ENCODE measurements at regions not wholly inside any gene's neighbourhood (a gene's known extent, or its start where the extent isn't known, plus 50 kb on each side); places are given as distances from the start of the nearest gene placed in this dataset.
A peak's percentile ranks its signal among the peaks of the same experiment; 100 is the strongest.

DNA sequence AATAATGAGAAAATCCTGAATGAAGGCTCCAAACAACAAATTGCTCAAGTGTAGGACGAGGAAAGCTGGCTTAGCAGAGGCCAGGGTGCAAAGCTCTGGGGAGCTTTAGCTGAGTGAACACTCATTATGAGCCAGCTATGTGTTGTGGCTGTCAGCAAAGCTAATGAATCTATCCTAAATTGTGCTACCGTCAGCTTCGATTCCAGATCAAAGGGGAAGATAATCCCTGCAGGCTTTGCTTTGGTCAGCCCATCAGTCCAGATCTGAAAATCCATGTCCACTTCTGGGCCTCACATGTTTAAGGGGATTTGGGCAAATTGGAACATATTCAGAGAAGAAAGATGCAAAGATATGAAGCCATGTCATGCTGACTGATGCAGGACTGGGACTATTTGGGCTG, 180.9 kb upstream of the ZBED5 start:
- no peak for DNase-seq

DNA sequence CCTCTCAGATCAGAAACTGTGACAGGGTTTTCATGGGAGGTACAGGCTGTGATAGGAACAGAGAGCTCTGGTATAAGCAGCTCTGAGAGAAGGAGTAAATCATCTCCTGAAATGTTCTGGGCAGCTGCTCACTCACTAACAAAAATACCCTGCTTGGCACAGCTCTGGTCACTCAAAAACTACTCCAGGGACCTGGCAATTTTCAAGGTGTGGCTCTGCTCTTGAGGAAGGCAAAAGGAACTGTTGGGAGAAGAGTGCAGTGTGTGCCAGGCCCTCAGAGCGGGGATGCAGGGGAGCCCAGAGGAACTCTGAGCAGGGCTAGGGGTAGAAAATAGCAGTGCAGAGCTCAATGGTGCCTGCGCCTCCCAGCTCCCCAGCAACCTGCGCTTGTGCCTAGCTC, 180.5 kb upstream of the ZBED5 start:
- peak in 2 of 3 experiments; percentile 30 to 62 for DNase-seq

DNA sequence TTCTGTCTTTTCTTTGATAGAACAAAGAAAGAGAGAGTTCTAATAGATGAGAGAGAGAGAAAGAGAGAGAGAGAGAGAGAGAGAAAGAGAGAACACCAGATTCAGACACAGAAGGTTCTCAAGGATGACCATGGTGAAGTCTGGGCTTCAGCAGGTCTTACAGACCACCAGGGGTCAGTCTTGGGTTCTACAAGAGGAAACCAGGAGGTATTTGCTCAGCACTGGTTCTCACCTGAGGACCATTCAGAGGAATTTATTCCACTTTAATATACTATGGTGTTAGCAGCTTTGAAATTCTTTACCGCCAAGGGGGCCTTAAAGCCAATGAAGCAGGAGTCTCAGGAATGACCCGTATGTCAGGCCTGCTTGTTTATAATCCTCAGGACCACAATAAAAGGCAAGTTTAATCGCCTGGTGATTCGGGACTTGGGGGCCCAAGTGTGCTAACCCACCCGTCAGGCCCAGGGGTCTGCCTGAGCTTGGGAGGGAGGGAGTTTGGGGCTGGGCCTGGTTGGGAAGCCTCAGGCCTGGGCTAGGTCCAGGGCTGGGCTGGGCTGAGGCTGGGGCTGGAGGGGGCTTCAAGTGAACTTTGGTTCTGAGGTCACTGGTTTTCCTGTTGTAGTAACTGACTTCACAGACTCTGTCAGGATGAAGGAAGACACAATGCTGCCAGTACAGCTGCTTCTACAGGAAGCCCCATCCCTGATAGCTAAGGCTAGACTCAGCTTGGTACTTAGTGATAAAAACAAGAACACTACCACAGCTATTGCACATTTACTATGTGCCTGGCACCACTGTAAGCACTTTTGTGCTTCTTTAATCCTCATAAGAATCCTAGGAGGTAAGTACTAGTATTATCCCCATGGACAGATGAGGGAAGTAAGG, 179.2 kb upstream of the ZBED5 start:
- peak; percentile 24 to 84 (median 83) for DNase-seq

DNA sequence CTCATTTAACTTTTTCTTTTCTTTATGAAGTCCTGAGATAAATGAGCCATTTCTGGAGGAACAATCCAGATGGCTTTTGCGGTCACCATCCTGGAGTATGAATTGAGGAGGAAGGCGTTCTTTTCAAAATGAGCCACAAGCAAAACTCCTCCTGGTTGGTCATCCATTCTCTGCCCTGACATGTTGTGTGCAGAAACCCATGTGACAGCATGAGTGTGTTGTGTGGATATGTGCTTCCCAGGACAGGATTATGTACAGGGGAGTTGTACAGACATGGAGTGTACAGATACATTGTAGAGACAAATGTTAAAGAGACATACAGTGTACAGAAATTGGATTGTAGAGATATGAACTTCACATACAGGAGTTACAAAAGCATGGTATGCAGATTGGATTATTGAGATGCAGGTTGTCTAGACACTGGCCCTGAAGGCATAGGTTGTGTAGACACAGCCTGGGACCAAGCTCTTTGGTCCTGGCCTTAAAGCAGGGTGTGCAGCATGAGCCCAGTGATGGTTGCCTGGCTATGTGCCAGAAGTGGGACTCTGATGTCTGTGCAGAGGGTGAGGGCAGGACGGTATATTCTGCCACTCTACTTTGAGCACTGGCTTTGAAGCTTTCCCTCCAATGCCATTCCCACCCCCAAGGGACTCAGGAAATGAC, 178.5 kb upstream of the ZBED5 start:
- DNase-seq: no peak

DNA sequence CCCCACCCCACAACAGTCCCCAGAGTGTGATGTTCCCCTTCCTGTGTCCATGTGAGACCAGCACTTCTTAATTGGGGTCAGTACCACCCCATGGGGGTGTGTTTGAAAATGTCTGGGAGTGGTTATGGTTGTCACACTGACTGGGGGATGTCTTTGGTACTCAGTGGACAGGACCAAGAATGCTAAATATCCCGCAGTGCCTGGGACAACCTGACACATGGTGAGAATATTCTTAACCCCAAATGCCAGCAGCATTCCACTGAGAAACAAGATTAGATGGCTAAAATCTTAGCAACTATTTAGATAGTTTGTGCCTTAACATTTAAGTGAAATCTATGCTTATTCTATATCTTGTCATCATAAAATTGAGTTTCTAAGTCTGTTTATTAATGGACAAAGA, 177.5 kb upstream of the ZBED5 start:
- no peak for DNase-seq

DNA sequence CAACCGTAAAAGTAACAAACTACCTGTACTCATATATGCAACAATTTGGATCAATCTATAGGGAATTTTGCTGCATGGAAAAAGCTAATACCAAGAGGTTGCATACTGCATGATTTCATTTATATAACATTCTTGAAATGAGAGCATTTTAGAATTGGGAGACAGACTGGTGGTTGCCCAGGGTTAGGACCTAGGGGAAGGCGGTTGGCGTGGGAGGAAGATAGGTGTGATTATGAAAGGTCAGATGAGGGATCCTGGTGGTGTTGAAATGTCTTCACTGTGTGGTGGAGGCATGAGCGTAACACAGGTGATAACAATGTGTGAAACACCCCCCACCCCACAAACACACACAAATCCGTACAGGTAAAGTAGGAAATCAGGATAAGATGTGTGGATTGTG, 176.6 kb upstream of the ZBED5 start:
- DNase-seq: no peak

DNA sequence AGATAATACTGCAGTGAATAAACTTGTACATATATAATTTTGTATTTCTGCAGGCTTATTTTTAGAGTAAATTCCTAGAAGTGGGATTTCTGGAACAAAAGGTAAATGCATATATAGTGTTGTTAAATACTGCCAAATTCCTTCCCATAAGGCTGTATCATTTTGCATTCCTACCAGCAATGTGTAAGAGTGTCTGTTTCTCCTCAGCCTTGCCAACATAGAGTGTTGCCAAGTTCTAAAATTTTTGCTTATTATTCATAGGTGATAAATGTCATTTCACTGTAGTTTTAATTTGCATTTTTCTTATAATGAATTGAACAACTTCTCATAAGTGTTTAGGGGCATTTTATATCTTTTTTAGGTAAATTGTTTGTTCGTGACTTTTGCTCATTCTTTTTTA, 174.2 kb upstream of the ZBED5 start:
- no peak for DNase-seq

GRCh38 chr11:11029027-11029426, 171.2 kb upstream of the ZBED5 start:
- DNase-seq: no peak

DNA sequence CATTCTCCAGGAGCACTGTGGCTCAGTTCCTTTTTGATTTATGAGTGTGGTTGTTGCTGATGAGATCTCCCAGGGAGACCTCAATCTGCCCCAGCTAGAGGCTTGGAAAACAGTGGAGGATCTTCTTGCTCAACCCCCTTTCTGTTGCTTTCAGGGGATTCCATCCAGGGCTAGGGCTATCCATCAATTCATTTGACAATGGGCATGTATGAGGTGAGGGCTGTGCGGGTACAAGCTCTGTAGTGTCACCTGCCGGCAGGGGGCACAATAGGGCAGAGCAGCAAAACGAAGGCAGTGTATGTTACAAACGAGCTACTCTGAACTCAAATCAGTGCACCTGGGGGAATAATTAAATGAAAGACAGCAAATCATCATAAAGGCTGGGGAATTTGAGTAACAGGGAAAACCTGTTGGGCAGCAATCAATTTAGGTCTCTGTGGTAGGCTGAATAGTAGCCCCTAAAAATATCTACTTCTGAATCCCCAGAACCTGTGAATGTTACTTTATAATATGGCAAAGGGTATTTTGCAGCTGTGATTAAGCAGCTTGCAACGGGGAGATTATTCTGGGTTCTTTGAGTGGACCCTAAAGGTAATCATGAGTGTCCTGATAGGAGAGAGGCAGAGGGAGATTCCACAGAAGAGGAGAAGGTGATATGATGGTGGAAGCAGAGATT, 170.3 kb upstream of the ZBED5 start:
- DNase-seq: peak; percentile 59 to 86 (median 84)

GRCh38 chr11:11027288-11027687, 169.4 kb upstream of the ZBED5 start:
- no peak for DNase-seq

GRCh38 chr11:11025087-11025486, 167.2 kb upstream of the ZBED5 start:
- no peak for DNase-seq

- DNase-seq: peak in 2 of 3 experiments; percentile 39 to 51
These were observed 164.4 kb upstream of the ZBED5 start for GRCh38 chr11:11022125-11022730.

DNA sequence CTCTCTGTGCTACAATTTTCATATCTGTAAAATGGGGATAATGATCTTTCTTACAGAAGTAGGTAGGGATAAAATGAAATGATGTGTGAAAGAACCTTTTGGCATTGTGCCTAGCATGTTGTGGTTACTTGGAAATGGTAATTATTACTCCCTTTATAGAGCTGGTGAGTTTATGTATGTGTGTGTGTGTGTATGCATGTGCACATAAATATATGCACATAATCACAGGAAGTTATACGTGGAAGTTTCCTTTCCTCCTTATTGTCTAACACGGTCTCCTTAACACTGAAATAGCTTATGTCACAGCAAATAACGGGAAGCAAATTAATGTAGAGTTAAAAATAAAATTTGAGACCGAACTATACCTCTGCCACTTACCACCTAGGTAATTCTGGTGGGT, 163.7 kb upstream of the ZBED5 start:
- DNase-seq: no peak

- DNase-seq: no peak
These were observed 162.9 kb upstream of the ZBED5 start for GRCh38 chr11:11020747-11021149.

DNA sequence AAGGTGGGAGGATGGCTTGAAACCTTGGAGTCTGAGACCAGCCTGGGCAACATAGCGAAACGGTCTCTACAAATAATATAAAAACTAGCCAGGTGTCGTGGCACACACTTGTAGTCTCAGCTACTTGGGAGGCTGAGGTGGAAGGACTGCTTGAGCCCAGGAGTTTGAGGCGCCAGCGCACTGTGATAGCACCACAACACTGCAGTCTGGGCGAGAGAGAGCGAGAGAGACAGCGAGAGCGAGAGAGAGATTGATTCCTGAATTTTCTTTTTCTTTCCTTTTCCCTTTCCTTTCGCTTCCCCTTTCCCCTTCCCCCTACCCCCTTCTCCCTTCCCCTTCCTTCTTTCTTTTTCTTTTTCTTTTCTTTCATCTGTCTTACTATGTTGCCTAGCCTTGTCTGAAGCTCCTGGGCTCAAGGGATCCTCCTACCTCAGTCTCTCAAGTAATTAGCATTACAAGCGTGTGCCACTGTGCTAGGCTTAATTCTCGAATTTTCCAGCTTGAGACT, 162.4 kb upstream of the ZBED5 start:
- DNase-seq: no peak

DNA sequence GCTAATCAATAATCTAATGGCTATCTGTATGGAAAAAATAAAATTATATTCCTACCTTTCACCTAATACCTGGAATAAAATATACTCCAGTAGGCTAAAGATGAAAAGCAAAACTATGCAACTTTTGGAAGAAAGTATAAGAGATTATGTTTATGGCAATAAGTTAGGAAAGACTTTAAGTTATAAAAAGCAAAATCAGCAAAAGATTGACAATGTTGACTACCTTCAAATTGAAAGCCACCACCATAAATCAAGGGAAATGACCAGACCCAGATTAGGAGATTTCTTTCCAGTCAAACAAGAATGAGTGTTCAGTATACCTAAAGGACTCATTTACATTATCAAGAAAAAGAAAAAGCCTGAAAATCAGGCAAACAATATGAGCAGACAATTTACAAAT, 159.1 kb upstream of the ZBED5 start:
- DNase-seq: no peak

- no peak for DNase-seq
These were observed 158.2 kb upstream of the ZBED5 start for GRCh38 chr11:11016068-11016467.

- DNase-seq: no peak
These were observed 153.8 kb upstream of the ZBED5 start for GRCh38 chr11:11011617-11012016.

DNA sequence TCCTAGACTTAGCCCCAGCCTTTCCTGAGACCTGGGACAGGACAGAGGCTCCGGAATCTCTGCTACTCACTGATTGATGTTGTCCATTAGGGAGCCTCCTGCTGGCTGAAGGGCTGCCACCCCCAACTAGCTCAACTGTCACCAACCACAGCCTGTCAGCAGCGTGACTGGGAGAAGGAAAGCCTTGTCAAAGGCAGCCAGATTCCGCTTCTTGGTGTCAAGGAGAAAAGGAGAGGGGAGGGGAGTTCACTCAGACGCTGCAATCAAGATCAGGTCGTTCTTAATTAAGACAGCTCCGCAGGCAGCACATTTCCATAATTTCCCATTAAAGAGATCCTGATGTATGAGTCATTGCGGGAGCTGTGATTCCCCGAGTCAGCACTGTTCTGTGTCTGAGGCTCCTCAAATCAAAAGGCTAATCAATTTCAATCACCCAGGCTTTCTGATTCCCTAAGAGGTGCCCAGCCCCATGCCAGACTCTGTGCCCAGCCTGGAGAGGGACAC, 152.8 kb upstream of the ZBED5 start:
- DNase-seq: peak in 1 of 3 experiments; percentile 7

- no peak for DNase-seq
These were observed 151.3 kb upstream of the ZBED5 start for GRCh38 chr11:11009179-11009578.

GRCh38 chr11:11004069-11004468, 146.2 kb upstream of the ZBED5 start:
- DNase-seq: no peak

DNA sequence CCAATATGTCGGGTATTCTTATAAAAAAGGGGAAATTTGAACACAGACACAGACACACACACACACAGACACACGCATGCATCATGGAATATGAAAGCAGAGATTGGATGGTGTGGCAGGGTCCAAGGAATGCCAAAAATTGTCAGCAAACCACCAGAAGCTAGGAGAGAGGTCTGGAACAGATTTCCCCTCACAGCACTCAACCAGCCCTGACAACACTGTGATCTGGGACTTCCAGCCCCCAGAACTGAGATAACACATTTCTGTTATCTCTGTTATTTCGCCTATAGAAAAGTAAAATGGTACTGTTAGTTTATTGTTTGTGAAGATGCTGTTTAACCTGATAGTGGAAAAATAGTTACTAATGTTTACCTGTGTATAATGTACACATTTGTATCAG, 145.4 kb upstream of the ZBED5 start:
- no peak for DNase-seq

Measured in NCI-H1417 (cell line).